HUDEP-2 (cell line): ENCODE measurements at regions not wholly inside any gene's neighbourhood (a gene's known extent, or its start where the extent isn't known, plus 50 kb on each side); places are given as distances from the start of the nearest gene placed in this dataset.

Experiments
- DNase-seq, 76 experiments: peaks; one replicate each; lab custom pipeline; 2025; ENCODE audit not compliant: unreplicated experiment in 76 of 76; lab: John Stamatoyannopoulos, UW

DNA sequence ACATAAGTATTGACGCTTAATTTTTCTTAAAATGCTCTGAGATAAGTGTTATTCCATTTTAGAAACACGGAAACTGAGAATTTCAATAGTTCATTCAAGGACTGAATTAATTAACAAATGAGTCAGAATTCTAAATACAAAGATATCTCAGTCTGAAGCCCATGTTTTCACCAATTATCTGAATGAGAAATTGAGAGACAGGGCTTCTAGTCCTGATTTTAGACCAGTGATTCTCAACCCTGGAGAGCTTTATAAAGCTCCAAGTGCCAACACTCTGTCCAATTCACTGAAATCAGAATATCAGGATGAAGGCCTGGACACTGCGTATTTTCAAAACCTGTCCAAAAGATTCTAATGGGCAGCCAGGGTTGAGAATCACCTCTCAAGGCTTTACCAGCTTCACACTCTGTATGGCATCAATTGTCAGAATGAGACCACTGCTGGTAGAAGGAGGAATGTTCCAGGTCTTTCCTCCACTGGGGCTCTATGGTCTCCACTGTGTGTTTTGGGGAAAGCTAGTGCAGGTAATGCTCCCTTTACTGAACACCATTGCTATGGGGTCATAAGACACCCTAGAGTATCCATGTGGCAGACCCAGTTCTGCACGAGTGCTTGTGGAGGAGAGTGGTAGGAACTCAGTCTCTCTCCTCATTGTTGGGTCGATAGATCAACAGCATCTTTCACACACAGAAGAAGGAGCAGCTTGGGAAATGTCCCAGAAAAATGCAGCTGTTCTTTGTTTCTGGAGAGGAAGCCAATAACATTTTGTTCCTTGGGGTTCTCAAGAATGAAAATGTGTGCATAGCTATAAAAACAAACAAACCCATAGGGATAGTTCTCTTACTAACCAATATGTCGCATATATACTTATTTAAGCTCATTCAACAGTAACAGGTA, 99.7 kb upstream of the OSMR start:
- no peak for DNase-seq

DNA sequence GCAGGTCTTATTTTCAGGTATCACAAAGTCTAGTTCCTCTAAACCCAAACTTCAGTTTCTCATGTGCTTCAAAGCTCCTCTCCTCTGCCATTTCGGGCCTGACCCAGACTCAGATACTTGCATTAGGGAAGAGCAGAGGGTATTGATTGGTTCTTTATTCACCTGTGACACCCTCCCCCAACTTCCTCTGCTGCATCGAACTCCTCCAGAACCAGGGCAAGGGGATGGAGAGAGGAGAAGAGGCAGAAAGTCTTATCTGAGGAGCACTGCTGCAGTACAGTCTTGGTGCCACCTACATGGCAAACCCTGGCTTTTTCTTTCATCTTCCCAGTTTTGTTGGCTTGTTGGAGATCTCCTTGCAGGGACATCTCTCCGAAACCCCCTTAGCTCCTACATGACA, 96.0 kb upstream of the OSMR start:
- no peak for DNase-seq

DNA sequence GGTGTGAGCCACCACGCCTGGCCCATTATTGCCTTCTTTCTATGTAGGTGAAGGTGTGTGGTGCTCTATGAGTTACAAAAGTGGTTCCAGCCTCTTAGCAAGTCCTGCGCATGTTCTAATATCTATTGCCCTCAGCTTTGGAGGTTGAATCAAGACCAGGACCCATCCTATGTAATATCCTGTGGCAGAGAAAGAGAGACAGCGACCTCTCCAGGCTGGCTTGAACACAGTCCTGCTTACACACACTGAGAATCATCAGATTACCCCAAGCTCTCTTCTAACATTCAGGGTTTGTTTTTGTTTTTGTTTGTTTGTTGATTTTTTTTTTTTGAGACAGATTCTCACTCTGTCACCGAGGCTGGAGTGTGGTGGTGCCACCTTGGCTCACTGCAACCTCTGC, 94.7 kb upstream of the OSMR start:
- DNase-seq: no peak

DNA sequence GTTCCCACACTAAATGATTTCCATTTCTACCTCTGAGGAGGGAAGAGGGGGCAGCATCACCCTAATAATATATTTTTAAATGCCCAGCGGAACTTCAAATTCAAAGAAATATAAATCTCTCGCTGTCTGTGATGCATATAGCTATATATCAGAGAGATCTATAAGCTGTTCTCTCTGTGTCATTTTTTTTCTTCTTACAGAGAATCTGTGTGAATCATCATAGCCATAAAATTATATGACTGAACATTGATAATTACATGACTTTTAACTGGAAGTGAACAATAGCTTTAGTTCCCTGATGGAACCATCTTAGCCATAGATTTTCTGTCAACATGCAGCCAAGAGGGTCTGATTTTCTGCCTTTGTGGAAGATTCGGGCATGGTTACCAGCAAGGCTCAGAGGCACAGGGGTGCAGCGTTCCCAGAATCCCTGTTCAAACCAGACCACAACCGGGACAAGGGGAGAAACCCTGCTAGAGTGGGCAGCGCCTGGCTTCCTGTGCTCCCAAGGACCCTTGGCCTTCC, 93.7 kb upstream of the OSMR start:
- no peak for DNase-seq

DNA sequence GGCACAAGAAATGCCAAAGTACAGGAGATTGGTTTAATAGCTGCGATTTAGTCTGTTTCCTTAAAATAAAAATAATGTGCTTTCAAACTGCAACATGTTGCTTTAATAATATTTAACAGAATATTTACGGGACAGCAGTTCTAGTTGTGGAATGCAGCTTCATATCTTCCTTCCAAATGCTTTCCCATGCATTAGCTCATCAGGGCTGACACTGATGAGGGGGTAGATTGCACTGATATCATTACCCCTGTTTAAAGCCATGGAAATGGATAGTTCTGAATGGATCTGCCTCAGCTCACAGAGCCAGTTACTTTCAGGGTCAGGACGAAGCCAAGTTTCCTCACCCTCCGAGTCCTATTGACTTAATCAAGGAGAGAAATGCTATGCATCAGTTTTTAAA, 93.2 kb upstream of the OSMR start:
- no peak for DNase-seq

DNA sequence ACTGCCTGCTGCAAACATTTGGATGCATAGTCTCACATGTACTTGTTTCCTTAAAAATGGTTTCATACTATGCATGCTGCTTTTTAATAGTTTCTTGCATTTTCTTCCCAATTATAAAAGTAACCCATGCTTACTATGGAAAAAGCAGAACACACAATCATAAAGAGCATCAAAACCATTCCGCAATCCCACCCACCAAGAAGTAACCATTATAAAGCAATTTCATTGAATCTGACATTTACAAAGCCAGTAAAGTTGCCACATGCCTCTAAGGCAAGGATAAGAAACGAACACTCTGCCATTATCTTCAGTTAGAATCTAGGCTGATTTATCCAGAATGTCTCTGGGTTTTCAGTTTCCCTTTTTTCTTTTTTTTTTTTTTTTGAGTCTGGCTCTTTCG, 92.7 kb upstream of the OSMR start:
- DNase-seq: no peak

DNA sequence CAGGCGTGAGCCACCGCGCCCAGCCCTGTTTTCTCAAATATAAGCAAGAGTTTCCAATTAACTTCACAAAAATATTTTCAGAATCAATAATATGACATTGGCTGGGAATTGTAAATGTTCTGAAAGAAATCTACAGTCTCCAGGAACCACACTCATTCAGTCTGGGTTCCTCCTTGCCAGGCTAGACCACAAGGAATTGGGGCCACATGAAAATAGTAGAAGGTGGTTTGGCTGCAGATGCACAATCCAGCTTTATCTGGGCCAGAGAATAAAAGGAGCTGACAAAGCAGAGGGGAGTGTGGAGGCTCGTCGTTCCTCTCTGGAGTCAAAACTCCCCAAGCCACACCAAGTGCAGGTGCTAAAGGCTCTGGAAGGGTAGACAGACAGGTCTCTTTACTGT, 92.0 kb upstream of the OSMR start:
- DNase-seq: no peak

DNA sequence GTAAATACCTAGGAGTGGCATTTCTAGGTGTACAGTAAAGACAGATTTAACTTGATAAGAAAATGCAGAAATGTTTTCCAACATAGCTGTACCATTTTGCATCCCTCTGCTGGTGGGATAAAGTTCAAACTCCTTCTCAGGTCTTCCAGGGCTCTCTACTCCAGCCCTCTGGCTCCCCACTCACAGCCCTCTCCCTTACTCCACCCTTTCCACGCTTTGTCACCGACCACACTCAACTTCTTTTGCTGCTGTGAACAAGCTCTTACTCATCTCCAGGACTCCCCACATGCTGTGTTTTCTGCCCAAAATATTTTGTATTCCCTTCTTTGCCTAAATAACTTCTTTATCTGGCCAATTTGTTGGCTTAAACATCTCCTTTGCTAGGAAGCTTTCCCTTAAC, 90.6 kb upstream of the OSMR start:
- no peak for DNase-seq

DNA sequence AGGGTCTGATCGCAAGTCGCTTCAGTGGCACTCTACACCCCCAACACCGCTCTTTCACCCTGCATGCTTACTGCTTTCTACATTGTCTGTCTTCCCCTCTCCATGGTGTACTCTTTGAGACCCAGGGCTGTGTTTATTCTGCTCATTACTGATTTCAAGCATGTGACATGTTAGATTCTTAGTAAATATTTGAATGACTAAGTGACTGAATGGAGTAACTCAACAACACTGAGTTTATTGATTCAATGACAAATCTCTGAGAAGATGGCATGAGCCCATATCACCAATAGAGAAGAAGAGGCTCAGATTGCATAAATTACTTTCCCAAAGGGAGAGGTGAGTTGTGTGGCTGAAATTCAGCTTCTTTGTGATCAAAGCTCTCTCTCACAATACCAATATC, 89.7 kb upstream of the OSMR start:
- no peak for DNase-seq

DNA sequence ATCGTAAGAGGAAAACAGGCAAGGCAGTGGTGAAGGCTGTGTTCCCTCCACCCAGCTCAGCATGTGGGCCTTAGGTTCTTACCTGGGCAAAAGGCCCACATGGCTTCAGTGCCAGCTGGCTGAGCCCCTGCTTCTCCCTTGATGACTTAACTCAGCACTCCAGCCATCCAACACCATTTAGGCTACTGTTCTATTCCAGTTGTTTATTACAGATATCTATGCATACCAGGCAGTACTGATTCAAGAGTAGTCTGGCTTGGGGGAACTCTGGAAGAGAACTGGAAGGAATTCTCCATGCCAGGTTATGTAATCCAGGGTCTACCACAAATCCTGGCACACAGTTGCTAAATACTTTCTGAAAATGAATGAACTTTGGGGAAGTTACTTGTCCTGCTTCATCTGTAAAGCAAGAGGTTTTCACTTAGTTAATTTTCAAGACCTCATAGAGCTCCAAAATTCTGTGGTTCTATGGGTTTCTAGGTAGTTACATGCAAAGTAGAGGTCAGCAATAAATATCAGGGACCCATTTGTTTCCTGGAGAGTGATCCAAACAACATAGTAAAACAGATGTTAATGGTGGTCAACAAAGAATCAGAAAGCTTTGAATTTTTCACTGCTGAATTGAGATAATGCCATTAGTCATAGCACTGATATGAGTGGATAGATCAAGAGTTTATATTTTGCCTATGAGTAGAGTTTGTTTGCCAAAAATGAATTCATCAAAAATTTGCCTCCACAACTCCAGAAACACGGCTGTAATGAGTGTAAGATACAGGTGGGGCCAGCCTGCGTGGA, 88.2 kb upstream of the OSMR start:
- no peak for DNase-seq

DNA sequence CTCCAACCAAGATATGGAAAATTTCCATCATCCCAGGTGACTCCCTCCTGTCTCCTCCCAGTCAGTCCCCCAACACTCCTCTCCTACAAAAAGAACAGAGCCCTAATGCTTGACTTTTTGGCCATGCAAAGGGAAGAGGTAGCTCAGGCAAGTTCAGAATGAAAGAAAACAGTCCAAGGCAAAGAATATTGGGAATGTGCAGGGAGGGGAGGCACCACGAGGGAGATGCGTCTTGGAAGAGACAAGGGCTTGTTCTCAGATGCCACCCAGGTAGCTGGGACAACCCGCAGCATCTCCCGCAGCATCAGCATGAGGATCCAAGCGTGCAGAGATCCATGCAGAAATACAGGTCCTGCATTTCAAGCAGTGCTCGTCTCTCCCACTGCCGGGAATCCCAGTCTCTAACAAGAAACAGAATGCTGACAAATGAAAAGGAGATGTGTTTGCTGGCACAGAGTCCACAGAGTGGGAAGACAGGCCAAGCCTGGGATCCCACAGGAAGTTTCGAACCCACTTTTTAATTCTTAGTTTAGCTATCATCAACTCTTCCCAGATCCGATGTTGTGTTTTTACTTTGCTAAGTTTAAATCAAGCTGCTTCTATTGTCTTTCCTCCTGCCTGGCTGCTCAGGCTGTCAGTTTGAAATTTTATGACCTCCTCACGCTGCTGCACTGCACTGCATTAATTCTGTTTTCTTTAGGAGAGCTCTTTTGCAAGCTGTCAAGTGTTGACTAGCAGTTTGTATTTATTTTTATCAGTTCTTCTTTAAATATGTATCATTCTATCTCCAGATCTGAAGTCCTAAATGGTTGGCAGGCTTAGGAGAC, 86.8 kb upstream of the OSMR start:
- DNase-seq: no peak

DNA sequence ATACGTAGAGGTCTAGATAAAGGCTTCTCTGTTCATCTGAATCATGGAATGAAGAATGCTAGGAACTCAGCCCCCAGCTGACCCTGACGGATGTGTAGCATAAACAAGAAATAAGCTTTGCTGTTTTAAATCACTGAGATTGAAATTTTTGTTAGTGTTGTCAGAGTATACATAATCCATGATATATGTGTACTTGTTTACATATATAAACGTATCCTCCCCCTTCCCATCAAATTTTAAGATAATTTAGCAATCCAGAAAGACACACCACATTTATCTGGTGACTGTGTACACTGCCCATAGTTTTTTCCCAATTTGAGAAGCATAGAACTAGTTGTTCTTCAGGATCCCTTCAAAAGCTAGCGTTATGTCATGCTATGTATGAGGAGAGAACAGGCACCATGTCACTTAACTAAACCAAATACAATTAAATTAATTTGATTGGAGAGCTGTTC, 80.8 kb upstream of the OSMR start:
- DNase-seq: no peak

DNA sequence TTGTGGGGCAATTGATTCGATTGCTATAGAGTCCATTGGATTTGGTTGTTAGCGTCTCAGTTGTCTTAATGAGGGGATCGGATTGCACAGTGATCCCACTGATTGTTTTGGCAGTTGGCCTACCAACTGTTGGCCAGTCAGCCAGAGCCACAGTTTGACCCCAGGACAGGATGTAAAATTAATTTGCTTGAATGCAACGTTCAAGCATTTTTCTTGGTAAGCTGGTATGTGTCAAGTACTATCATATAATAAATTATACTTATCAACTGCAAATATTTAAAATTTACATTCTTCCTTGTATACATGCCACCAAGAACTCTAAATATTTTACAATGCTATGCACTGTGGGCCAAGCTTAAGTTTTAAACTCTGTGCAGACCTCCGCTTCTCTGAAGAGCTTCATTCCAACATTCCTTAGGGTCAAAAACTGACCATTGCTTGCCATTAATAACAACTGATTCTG, 80.4 kb upstream of the OSMR start:
- DNase-seq: no peak

DNA sequence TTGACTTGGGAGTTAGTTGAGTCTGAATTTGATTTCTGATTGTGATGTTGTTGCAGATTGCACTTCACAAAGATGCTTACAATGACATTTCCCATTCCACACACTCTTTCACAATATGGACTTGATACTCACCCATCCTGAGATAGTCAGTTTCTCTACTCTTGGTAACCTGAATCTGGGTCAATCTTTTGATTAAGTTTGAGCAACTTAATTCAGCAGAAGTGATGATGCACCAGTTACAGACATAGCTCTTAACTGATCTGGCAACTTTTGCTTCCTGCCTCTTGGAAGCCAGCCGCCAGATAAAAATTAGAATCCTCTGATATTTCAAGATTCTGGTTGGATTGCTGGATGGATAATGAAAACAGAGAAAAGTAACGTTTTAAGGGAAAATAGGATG, 79.7 kb upstream of the OSMR start:
- no peak for DNase-seq

DNA sequence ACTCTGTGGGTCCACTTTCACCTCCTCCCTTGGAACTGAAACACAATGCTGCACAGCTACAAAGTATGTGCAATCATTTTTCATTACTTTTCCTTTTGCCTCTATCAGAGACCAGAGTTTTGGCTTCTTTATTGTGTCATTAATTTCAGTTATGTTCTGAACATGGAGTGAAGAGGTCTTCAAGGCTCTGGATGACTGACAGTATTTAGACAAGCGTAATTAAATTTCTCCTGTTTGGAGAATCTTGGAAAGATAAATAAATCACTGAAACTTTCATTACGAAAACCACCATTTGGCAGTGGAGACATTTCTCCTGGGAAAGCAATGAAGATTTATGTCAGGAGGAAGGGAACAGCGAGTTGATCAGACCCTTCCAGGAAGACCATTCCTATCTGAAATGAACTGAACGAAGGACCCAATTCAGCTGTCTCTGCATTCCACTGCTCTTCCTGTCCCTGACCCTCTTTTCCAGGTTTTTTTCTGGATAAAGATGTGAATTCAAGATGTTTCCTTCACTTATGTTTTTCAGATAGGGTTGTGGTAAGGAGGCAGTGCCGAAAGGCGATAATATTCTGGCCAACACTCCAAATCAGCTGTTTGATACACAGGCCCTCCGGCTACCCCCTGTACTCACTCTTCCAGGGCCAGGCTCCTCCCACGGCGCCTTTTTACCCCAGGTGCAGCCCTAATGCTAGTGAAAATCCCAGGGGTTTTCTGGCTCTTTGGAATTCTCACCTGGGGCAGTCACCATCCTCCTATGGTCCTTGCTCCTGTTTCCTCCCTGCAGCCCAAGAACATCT, 77.2 kb upstream of the OSMR start:
- DNase-seq: no peak

DNA sequence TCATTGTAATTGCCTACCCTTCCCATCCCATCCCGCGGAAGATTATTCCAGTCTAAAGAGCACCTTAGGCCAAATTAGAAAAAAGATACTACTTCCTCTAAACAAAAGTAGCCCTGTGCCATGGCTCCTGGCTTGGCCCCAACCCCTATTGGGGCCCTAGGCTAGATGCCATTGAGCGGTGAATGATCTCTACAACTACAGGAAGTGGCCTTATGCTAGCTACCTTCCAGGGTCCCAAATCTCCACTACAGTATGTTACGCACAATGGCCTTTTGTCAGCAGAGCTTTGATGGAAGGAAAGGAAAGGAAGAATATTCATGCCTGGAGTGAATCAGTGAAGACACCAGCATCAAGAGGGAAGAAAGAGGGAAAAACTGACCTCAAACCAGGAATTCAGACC, 73.3 kb upstream of the OSMR start:
- no peak for DNase-seq

DNA sequence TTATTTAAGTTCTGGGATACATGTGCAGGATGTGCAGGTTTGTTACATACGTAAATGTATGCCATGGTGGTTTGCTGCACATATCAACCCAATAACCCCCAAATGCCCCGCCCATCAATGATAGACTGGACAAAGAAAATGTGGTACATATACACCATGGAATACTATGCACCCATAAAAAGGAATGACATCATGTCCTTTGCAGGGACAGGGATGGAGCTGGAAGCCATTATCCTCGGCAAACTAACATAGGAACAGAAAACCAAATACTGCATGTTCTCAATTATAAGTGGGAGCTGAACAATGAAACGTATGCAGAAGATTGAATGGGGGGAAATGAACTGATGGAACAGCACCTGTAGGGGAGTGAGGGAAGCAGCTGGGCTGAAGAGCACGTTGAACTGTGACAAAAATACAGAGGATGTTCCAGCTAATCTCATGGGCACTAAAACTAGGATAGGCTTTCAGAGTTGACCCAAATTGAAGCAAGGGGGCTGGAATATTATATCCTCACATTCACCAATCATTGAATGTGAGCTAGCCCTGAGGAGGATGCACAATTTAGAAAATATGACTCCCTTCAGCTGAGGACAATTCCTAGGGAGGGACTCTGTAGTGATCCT, 70.5 kb upstream of the OSMR start:
- DNase-seq: no peak

DNA sequence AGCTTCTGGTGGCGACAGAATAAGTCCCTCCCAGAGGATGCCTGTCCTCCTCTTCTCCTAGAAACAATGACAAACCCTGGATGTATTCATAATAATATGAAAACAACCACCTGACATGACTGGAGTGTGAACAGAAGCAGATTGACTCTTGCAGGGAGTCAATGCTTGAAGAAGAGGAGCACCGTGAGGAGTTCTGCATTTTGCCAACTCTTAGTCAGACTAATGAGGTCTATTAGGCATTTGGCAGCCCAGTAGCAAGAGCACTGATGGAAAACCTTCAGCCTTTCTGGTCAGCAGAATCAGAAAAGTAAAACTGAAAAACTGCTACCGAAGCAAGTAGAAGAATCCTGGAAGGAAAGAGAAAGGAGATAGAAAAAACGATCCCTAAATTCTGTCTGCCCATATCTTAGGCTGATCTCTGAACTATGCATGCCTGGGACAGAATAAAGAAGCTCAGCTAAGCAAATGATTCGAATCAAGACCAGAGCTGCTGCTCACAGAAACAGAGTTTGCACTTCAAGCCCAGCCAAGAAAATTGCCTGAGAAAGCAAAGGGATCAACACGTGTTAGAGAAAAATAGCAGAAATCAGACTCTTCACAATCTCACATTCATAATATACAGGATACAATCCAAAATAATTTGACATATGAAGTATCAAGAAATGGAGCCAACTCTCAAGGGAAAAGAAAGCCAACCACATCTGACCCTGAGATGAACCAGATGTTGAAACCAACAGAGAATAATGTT, 69.5 kb upstream of the OSMR start:
- no peak for DNase-seq

DNA sequence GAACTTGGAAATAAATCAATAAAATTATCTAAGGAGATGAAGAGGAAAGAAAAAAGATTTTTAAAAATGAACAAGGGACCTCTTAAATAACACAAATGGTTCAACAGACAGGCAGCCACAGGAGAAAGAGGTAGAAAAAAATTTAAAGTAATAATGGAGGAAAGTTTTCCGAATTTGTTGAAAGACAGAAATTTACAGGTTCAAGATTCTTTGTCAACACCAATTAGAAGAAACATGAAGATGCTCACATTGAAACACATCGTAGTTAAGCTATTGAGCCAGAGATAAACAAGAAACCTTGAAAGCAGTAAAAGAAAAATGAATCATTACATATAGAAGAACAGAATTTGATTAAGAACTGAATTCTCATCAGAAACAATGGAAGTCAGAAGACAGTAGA, 68.7 kb upstream of the OSMR start:
- DNase-seq: no peak
